ENCODE measurements at regions not wholly inside any gene's neighbourhood (a gene's known extent, or its start where the extent isn't known, plus 50 kb on each side); places are given as distances from the start of the nearest gene placed in this dataset.

DNA sequence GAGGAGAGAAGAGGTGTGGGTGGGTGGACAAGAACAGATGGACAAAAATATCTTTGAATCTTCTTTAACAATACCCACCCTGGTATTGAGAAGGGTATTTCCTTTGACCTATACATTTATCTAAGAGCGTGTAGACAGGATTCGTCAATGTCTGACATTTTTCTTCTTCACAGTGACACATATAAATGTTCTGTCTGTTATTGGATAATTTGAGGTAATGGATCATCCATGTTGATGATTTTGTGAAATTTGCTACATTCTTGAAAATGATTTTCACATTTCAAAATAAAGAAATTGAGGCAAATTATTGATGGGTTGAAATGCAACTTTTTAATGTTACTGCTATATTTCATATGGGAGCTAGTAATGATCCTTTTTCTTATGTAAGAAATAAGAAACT is 770.7 kb upstream of the EPHA7 start:
- H3K27ac ChIP-seq = no peak overlapping the region
- intact Hi-C loops (cut with DNase I; ENCODE audit: low total_unique reads) = no loop called here

DNA sequence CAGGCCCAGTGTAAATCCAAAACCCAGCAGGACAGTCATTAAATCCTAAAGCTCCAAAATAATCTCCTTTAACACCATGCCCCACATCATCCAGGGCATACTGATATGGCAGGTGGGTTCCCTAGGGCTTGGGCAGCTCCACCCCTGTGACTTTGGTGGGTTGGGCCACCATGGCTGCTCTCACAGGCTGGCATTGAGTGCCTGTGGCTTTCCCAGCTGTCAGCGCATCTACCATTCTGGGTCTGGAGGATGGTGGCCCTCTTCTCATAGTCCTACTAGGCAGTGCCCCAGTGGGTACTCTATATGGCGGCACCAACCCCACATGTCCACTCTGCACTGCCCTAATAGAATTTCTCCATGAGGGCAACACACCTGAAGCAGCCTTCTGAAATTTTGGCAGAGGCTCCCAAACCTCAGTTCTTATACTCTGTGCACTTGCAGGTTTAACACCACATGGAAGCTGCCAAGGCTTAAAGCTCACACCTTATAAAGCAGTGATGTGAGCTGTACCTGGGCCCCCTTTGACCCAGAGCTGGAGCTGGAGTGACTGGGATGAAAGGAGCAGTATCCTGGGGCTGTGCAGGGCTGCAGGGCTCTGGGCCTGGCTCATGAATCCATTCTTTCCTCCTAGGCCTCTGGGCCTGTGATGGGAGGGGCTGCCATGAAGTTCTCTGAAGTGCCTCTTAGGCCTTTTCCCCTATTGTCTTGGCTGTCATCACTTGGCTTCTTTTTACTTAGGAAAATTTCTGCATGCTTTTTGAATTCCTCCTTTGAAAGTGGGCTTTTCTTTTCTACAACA is 765.5 kb upstream of the EPHA7 start:
- Histone ChIP-seq H3K27me3 (no peaks in the 10 kb centered on the region), H3K27ac (no peak overlapping the region), H3K36me3 (no peaks in the 10 kb centered on the region), H3K4me3 (no peak overlapping the region), H3K4me1 (no peaks in the 10 kb centered on the region), H3K9me3 (no peaks in the 10 kb centered on the region)
- no peak for ATAC-seq
- DNase-seq = no peak
- TF ChIP-seq, protein P1, sequence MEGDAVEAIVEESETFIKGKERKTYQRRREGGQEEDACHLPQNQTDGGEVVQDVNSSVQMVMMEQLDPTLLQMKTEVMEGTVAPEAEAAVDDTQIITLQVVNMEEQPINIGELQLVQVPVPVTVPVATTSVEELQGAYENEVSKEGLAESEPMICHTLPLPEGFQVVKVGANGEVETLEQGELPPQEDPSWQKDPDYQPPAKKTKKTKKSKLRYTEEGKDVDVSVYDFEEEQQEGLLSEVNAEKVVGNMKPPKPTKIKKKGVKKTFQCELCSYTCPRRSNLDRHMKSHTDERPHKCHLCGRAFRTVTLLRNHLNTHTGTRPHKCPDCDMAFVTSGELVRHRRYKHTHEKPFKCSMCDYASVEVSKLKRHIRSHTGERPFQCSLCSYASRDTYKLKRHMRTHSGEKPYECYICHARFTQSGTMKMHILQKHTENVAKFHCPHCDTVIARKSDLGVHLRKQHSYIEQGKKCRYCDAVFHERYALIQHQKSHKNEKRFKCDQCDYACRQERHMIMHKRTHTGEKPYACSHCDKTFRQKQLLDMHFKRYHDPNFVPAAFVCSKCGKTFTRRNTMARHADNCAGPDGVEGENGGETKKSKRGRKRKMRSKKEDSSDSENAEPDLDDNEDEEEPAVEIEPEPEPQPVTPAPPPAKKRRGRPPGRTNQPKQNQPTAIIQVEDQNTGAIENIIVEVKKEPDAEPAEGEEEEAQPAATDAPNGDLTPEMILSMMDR (IDR thresholded peaks at IDR 0.05 in 4 of 5, conservative IDR thresholded peaks at IDR 0.05 in 1 of 5) = no peak
- intact Hi-C loops (cut with DNase I; ENCODE audit: low total_unique reads) = no loop called here
- in situ Hi-C loops (cut with MboI; ENCODE audit: low sequenced_read_pairs in 4 of 4) = no loop called here

More for the DNA sequence above, 770.7 kb upstream of the EPHA7 start:
- in situ Hi-C loops (cut with MboI; ENCODE audit: low sequenced_read_pairs in 4 of 4) = no loop called here
- Histone ChIP-seq H3K9me3 (no peaks in the 10 kb centered on the region), H3K36me3 (no peaks in the 10 kb centered on the region), H3K4me3 (no peak overlapping the region), H3K4me1 (no peaks in the 10 kb centered on the region), H3K27me3 (no peaks in the 10 kb centered on the region)
- DNase-seq (no peak), ATAC-seq (no peak)
- TF ChIP-seq POLR2A (IDR thresholded peaks at IDR 0.05) = no peak
- TF ChIP-seq, protein P1 (IDR thresholded peaks at IDR 0.05 in 4 of 5, conservative IDR thresholded peaks at IDR 0.05 in 1 of 5) = no peak

DNA sequence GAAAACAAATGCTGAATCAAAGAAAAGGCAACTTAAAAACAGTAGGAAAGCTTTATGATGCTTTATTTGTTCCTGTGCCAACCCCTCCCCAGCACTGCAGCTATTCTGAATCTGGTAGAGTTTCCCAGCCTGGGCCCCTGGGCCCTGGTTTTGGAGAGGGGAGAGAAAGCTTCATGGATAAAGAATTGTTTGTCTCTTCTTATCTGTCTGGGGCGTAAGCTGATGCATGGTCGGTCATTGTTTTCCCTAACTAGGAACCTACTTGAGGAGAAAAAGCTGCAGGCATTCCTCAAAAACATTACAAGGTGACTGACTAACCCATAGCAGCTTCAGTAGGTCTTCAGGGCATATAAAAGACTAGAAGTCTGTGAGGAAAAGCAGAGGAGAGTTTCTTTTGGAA is 758.1 kb upstream of the EPHA7 start:
- no peaks in the 10 kb centered on the region for H3K9me3 ChIP-seq
- no peaks in the 10 kb centered on the region for H3K4me1 ChIP-seq
- no peaks in the 10 kb centered on the region for H3K36me3 ChIP-seq
- no peak overlapping the region for H3K4me3 ChIP-seq
- no peak for TF ChIP-seq POLR2A (IDR thresholded peaks at IDR 0.05)
- TF ChIP-seq, protein P1 (IDR thresholded peaks at IDR 0.05 in 4 of 5, conservative IDR thresholded peaks at IDR 0.05 in 1 of 5) = no peak
- no peak for ATAC-seq
- in situ Hi-C loops (cut with MboI; ENCODE audit: low sequenced_read_pairs in 4 of 4) = no loop called here
- H3K27me3 ChIP-seq = no peaks in the 10 kb centered on the region
- intact Hi-C loops (cut with DNase I; ENCODE audit: low total_unique reads) = no loop called here
- H3K27ac ChIP-seq = no peak overlapping the region
- DNase-seq = no peak

DNA sequence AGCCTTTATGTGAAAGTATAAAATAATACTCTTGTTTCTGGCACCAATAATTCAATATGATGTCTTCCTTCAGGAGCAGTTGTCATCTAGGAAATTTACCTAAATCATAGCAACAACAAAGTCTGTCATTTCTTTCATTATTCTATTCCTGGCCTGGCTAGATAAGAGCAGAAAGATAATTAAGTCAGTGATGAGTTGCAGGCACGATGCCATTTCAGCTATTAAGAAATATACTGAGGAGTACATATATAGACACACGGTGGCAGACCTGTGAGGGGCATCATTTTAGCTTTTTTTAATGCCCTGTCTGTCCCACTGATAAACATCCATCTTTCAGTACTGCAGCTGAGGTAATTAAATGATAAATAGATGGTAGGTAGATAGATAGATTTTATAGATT is 756.1 kb upstream of the EPHA7 start:
- in situ Hi-C loops (cut with MboI; ENCODE audit: low sequenced_read_pairs in 4 of 4) = no loop called here

More for the DNA sequence above, 756.1 kb upstream of the EPHA7 start:
- intact Hi-C loops (cut with DNase I; ENCODE audit: low total_unique reads) = no loop called here
- no peak for DNase-seq
- Histone ChIP-seq H3K4me1 (no peaks in the 10 kb centered on the region), H3K27ac (no peak overlapping the region), H3K36me3 (no peaks in the 10 kb centered on the region), H3K4me3 (no peak overlapping the region), H3K27me3 (no peaks in the 10 kb centered on the region), H3K9me3 (no peaks in the 10 kb centered on the region)
- TF ChIP-seq, protein P1 (IDR thresholded peaks at IDR 0.05 in 4 of 5, conservative IDR thresholded peaks at IDR 0.05 in 1 of 5) = no peak
- TF ChIP-seq POLR2A (IDR thresholded peaks at IDR 0.05) = no peak
- ATAC-seq = no peak

Data from gastrocnemius medialis (tissue), 4 donors.